Embryonic facial prominence (tissue), 1 donor: ENCODE measurements at regions not wholly inside any gene's neighbourhood (a gene's known extent, or its start where the extent isn't known, plus 50 kb on each side); places are given as distances from the start of the nearest gene placed in this dataset.

Experiments
- DNase-seq: peaks from one replicate; pipeline ENCODE4 v3.0.0-alpha.2; 2016; ENCODE audit errors: extremely low spot score

GRCh38 chr4:124177647-124178425 is 534.7 kb downstream of the ANKRD50 start:
- no peak for DNase-seq

- no peak for DNase-seq
Observed at GRCh38 chr4:124178449-124179021, 534.0 kb downstream of the ANKRD50 start.

DNA sequence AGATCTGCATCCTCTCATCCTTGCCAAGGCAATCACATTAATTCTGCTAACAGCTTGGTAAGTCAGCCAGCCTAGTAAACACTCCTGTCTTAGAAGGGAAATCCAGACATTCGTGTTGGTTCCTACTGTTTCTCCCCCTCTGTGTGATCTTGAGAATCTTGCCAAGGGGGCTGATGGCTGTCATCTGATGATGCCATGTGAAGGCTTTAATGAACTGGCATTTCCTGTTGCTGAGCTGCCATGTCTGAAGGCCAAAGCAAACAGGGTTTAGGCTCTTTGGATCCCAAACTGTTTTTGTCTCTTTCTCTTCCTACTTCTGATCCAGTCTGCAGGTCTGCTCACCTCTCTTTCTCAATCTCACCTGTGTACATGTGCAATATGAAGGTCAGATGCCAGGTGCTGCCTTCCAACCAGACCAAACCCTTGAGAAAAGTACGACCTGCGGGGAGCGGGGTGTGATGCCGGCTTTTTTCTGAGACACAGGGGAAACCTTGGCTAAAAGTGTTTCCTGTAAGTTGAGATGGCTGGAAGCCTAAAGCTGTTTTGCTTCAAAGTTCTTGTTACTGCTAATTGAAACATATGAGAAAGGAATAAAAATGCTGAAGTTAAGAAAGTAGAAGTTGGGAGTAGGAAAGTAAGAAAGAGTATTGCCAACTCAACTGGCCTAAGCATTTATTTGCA is 532.9 kb downstream of the ANKRD50 start:
- DNase-seq: no peak

GRCh38 chr4:124181039-124181438 is 531.5 kb downstream of the ANKRD50 start:
- no peak for DNase-seq

DNA sequence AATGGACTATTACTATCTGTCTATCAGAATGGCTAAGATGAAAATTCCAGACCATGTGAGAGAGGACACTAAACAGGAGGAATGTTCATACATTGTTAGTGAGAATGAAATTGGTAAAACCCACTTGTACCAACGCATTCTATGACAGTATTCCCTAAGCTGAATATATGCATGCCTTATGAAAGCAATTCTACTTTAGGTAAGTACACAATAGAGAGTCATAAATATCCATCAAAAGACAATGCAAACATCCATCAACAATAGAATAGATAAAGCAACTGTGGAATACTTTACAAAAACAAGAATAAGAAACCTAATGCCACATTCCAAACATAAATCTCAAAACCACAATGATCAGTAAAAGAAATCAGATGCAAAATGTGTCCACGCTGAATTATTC is 529.3 kb downstream of the ANKRD50 start:
- no peak for DNase-seq

DNA sequence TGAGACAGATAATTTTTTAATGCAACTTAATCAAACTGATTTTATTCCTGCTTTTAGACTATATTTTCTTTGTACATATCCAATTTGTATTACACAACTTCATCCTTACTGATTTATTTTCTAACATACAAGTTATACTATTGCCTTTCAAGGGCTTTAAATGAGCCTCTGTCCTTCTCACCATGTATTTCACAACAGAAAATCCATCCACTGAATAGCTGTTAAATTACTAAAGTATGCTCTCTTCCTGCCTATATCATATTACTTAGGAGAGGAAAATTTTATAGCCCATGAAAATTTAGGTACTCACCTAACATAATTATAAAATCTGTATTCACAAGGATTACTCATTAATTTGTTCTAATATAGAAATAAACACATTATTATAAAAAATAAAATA is 528.6 kb downstream of the ANKRD50 start:
- no peak for DNase-seq

GRCh38 chr4:124184792-124185191 is 527.7 kb downstream of the ANKRD50 start:
- no peak for DNase-seq

DNA sequence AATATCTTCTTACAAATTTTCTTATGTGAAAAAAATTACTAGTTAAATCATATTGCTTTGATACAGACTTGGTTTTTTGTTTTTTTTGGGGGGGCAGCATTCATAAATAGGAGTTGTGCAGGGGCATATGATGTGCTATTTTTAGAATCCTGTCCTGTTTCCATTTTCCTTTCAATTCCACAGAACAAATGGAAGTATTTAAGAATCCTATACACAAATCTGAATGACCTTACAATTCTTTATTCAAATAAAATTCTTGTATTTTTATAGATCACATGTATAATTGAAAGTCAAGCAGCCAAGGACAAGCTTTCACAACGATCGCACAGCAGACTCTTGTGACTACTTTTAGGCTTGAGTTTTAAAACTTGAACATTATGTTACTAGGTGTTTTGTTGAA is 523.9 kb downstream of the ANKRD50 start:
- no peak for DNase-seq

GRCh38 chr4:124189545-124189944 is 523.0 kb downstream of the ANKRD50 start:
- DNase-seq: no peak

DNA sequence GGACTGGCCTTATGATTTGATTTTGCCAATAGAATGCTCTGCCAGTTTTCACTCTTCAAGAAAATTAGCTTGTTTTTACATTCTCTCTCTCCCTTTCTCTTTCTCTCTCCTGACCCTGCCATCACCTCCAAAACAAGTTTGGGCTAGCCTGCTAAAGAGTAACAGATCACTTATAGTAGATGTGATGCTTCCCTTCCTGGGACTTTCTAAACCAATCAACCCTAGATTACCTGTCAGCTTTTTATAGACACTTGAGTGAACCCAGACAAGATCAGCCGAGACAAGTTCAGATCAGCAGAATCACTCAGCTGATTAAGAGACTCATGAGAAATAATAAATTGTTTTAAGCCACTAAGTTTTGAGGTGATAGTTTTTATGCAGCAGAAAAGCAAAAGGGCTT is 521.2 kb downstream of the ANKRD50 start:
- no peak for DNase-seq

- DNase-seq: no peak
Observed at GRCh38 chr4:124192544-124192943, 520.0 kb downstream of the ANKRD50 start.

DNA sequence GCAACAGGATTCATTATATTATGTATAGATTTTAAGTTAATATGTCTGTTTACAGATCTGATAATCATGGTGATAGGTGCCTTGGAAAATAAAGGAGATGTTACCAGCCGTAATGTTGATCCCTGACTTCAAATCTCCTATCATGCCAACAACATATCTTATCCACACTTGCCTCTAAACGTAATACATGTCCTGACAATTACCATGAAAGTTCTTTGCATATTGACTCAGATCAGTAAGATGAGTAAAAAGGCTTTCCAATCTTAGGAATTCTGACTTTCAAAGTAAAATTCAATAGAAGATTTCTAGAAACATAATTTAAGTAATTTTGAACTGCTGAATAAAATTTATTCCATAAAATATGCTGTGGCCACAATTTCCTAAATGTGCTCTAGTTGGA is 513.3 kb downstream of the ANKRD50 start:
- DNase-seq: no peak

DNA sequence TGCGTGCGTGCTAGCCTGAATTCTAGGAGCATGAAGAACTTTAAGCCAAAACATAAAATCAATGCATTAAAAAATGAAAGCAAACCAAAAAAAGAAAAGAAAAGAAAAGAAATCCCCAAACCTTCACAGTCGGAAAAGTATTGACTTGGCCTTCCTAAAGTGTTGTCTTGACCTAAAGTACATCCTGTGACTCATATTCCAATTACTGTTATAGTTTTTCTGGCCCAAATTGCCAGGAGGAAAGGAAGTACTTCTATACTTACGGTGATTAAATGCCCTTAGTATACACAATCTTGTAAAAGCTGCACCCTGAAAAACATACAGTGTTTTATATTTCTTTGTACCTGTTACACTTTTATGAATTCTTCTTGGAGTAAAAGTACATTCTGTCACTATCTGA is 512.8 kb downstream of the ANKRD50 start:
- no peak for DNase-seq

- no peak for DNase-seq
Observed at GRCh38 chr4:124201636-124202035, 510.9 kb downstream of the ANKRD50 start.

GRCh38 chr4:124202099-124202498 is 510.4 kb downstream of the ANKRD50 start:
- no peak for DNase-seq

DNA sequence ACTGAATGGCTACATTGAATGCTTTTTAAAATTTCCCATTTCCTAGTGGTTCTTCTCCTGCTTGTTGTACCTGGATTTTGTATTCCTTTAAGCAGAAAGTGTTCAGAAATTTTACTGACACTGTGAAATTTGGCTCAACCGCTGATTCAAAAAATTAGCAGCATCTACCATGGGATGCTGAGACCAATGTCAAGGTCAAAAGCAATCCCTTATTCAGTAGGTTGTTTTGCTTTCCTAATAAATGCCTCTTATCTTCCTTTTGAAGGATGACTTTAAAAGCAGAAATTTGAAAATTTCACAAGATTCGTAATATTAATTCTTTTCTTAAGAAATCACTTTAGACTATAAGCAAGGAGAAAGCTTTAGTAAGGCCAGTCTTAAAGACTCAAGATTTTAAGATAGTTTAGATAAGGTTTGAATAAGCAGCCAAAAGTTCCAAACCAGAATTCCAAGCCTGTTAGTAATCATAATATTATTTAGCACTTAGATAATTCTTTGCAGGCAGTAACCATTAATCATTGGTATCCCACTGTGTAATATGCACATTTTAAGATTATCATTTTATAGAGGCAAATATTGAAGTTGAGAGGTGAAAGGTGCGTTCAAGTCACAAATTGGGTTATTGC is 508.8 kb downstream of the ANKRD50 start:
- DNase-seq: no peak

DNA sequence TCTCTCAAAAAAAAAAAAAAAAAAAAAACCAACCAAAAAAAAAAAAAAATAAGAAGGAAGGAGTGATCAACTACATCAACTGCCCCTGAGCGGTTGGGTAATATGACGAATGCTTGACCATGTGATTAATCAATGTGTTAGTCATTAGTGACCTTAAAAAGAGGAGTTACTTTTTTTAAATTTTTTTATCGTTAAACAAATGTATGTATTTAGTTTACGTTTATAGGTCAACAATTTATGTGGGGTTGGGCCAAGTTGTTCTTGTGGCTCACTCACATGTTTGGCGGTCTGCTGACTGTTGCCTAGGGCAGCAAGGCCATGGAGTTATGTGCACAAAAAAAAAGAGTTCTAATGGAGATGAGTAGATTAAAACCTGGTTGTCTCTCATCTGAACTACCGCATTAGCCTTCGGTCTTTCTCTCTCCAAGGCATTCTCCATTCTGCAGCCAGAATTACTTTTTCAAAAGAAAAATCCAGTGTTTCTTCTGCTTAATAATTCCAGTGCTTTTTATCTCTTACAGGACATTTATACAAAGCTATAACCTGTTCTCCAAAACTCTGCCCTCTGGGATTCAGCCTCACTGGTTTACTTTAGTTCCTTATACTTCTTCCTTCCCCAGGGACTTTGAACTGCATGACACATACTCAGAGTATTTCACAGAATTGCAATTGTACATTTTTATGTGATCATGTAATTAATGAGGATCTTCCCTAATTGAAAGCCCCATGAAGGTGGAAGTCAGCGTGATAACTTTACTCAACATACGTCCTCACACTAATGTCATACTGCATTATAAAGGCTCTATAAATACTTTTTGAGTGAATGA is 505.5 kb downstream of the ANKRD50 start:
- no peak for DNase-seq

DNA sequence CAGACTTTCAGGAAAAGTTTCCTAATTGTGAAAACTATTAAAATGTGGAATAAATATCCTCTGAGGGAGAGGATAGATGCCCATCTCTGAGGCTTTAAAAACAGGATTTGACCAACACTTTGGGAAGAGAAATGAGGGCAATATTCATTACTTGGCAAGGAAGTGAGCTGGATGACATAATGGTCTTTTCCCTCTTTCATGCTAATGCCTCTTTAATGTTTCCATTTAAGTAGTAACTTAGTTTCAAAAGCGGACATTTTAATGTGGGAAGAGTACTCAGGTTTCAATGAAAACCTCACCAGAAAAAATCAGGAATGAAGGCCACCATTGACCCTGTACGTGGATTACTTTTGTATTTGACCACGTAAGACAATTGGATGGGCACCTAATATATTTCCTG is 503.3 kb downstream of the ANKRD50 start:
- no peak for DNase-seq

GRCh38 chr4:124209626-124210025 is 502.9 kb downstream of the ANKRD50 start:
- no peak for DNase-seq

DNA sequence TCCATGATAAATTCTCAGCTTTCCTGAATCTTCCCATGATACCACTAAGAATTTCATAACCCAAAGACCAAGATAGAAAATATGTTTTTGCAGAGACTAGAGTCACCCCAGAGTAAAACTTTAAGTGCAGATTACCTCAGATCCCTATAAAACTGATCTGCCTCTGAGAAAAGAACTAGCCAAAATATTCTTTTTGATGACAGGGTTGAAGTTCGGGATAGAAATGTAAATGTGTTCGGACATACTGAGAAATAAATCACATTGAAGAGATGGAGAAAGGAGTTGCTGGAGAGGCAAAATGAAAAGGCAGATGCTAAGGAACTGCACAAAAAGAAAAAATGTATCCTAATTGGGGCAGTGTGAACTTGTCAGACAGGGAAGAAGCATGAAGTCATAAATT is 501.8 kb downstream of the ANKRD50 start:
- no peak for DNase-seq

DNA sequence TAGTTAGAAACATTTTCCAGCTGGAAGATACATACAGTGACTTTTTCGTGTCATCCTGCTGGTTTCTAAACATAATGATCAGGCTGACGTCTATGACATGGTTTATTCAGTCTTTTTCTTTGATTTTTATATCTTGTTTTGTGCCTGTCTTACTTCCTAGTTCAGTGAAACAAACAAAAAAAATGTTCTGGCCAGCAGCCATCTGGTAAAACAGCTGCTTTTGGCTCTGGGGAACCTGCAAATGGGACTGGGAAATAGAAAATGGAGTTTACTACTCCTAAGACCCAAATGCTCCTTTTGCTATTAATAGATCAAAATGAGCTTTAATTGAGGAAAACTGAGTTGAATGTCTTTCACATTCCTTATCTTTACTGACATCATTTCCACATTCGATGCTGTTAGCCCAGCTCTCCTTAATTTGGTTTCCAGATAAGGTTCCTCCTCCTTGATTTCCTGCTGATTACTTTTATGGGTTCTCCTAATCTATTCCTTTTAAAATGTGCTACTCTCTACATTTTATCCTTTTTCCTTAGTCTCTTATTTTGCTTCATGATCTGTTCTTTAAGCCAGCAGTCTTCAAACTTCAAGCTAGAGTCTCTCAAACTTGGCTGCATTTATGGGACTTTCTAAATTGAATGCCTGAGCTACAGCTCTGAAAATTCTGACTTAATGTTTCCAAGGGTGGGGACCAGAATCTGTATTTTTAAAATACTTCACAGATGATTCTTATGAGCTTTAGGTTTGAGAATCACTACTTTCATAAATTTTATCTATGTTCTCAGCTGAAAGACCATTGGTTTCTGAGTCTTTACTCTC is 499.5 kb downstream of the ANKRD50 start:
- DNase-seq: no peak
